ENCODE measurements at regions not wholly inside any gene's neighbourhood (a gene's known extent, or its start where the extent isn't known, plus 50 kb on each side); places are given as distances from the start of the nearest gene placed in this dataset.
"Not testable (repeated sequence)": the region's sequence is repeated elsewhere in the genome, so short reads cannot be mapped to it uniquely, and the experiment has no call there.

DNA sequence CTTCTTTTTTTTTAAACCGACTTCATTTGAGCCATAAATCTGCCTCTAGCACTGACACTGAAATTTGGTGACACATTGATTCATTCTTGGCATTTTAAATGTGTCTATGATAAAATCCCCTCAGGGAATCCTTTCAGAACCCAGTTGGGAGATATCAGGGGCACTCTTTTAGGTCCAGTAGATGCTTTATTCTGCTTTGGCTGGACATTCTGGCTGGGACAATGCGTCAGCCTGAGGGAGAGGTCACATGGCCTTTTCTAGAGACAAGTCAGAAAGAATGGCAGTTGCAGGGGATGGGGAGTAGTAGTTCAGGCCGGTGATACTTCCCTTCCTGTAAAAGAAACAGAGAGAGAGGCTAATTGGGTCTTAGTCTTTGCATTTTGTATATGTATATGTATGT lies 63.1 kb downstream of the TRIM43 start:
- H3K23ac ChIP-seq (ENCODE audit: low read length in 2 of 2); H2BK12ac ChIP-seq (ENCODE audit: low read length in 2 of 2); H2BK120ac ChIP-seq (ENCODE audit: low read depth, low read length); H3K27ac ChIP-seq (ENCODE audit: low read length, poor library complexity, severe bottlenecking); H3K4ac ChIP-seq (ENCODE audit: low read depth in 1 of 2, low read length in 2 of 2); H3K9ac ChIP-seq (ENCODE audit: low read length); H2AK5ac ChIP-seq (ENCODE audit: low read length, severe bottlenecking); H3K4me2 ChIP-seq (ENCODE audit: low read length, poor library complexity, severe bottlenecking); H4K91ac ChIP-seq (ENCODE audit: low read length); H3K14ac ChIP-seq (ENCODE audit: low read length in 2 of 2); H3K4me1 ChIP-seq (ENCODE audit: control insufficient read depth, insufficient read depth, low read depth, low read length); H3K79me1 ChIP-seq (replicated peaks; ENCODE audit: low read length, poor library complexity, severe bottlenecking); H3K4me3 ChIP-seq (ENCODE audit: insufficient read depth in 1 of 2, low read depth in 1 of 2, low read length in 2 of 2); H3K9me3 ChIP-seq (ENCODE audit: control insufficient read depth, low read length); DNase-seq; H4K8ac ChIP-seq (ENCODE audit: low read length); H2AFZ ChIP-seq (ENCODE audit: low read depth, low read length); H3K27me3 ChIP-seq (ENCODE audit: control insufficient read depth in 1 of 2, insufficient read depth in 1 of 2, low read length in 2 of 2); H2BK5ac ChIP-seq (ENCODE audit: low read depth, low read length, poor library complexity, severe bottlenecking); H2BK15ac ChIP-seq (ENCODE audit: low read depth, poor library complexity, severe bottlenecking); H3K18ac ChIP-seq (ENCODE audit: low read depth in 1 of 2, low read length in 2 of 2); H3K36me3 ChIP-seq (ENCODE audit: control insufficient read depth in 1 of 2, insufficient read depth in 2 of 2, low read depth in 1 of 2, low read length in 2 of 2): not testable (repeated sequence)
- no CpG with 5 or more reads among the region's 3 CpGs for WGBS

- H3K9me3 ChIP-seq (ENCODE audit: control insufficient read depth, low read length); H2BK5ac ChIP-seq (ENCODE audit: low read depth, low read length, poor library complexity, severe bottlenecking); DNase-seq; H4K8ac ChIP-seq (ENCODE audit: low read length); H3K27ac ChIP-seq (ENCODE audit: low read length, poor library complexity, severe bottlenecking); H3K4me3 ChIP-seq (ENCODE audit: insufficient read depth in 1 of 2, low read depth in 1 of 2, low read length in 2 of 2); H3K4ac ChIP-seq (ENCODE audit: low read depth in 1 of 2, low read length in 2 of 2); H2AFZ ChIP-seq (ENCODE audit: low read depth, low read length); H3K18ac ChIP-seq (ENCODE audit: low read depth in 1 of 2, low read length in 2 of 2); H3K79me1 ChIP-seq (replicated peaks; ENCODE audit: low read length, poor library complexity, severe bottlenecking); H4K91ac ChIP-seq (ENCODE audit: low read length); H3K36me3 ChIP-seq (ENCODE audit: control insufficient read depth in 1 of 2, insufficient read depth in 2 of 2, low read depth in 1 of 2, low read length in 2 of 2); H3K9ac ChIP-seq (ENCODE audit: low read length); H3K4me2 ChIP-seq (ENCODE audit: low read length, poor library complexity, severe bottlenecking); H2BK15ac ChIP-seq (ENCODE audit: low read depth, poor library complexity, severe bottlenecking); H2BK12ac ChIP-seq (ENCODE audit: low read length in 2 of 2); H2AK5ac ChIP-seq (ENCODE audit: low read length, severe bottlenecking); H3K4me1 ChIP-seq (ENCODE audit: control insufficient read depth, insufficient read depth, low read depth, low read length); H3K27me3 ChIP-seq (ENCODE audit: control insufficient read depth in 1 of 2, insufficient read depth in 1 of 2, low read length in 2 of 2); H3K14ac ChIP-seq (ENCODE audit: low read length in 2 of 2); H3K23ac ChIP-seq (ENCODE audit: low read length in 2 of 2); H2BK120ac ChIP-seq (ENCODE audit: low read depth, low read length): not testable (repeated sequence)
- WGBS: 9% methylated on average over 1 of the region's 1 CpG
Measured at GRCh38 chr2:95656553-95656952, 64.8 kb downstream of the TRIM43 start.

- H3K14ac ChIP-seq (ENCODE audit: low read length in 2 of 2); H3K36me3 ChIP-seq (ENCODE audit: control insufficient read depth in 1 of 2, insufficient read depth in 2 of 2, low read depth in 1 of 2, low read length in 2 of 2): not testable (repeated sequence)
Measured at GRCh38 chr2:95657937-95658336, 66.1 kb downstream of the TRIM43 start.

DNA sequence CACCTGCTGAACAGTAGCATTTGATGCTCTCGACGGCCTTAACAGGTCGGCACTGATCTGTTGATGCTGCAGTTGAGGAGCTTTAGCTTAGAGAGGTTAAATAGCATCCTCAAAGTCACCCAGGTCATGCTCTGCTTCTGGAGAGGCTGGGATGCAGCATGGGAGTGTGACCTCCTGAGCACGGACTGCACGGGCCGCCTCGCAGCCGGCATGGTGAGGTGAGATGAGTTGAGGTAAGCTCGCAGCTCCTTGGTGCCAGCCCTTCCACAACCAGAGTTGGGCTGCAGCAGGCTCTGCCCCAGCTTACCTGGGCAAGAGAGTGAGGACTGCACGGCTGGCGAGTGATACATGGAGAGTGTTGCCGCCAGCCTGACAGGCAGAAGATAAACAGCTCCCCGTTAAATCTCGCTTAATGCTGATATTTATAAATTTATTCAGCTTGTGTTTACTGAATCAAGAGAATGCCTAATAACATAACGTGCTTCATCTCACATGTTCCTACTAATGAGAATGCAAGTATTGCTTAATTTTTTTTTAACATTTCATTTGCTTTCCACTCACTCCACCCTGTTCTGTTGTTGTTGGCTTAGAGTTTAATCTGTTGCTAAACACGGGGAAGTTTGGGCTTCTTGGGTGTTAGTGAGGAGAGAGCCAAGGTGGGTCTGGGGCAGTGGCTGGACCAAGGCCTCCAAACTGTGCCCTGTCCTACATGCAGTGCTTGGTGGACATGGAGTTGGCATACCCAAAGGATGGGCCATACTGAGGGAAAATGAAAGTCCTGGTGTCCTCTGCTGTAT lies 69.2 kb downstream of the TRIM43 start:
- not testable (repeated sequence) for H3K4me2 ChIP-seq (ENCODE audit: low read length, poor library complexity, severe bottlenecking); H3K18ac ChIP-seq (ENCODE audit: low read depth in 1 of 2, low read length in 2 of 2); H3K4me3 ChIP-seq (ENCODE audit: insufficient read depth in 1 of 2, low read depth in 1 of 2, low read length in 2 of 2); H3K4ac ChIP-seq (ENCODE audit: low read depth in 1 of 2, low read length in 2 of 2); H3K9ac ChIP-seq (ENCODE audit: low read length); H3K23ac ChIP-seq (ENCODE audit: low read length in 2 of 2); H3K27ac ChIP-seq (ENCODE audit: low read length, poor library complexity, severe bottlenecking); H3K14ac ChIP-seq (ENCODE audit: low read length in 2 of 2); H3K36me3 ChIP-seq (ENCODE audit: control insufficient read depth in 1 of 2, insufficient read depth in 2 of 2, low read depth in 1 of 2, low read length in 2 of 2); H3K79me1 ChIP-seq (replicated peaks; ENCODE audit: low read length, poor library complexity, severe bottlenecking); H3K9me3 ChIP-seq (ENCODE audit: control insufficient read depth, low read length); H2BK120ac ChIP-seq (ENCODE audit: low read depth, low read length); H2BK12ac ChIP-seq (ENCODE audit: low read length in 2 of 2); DNase-seq; H2AFZ ChIP-seq (ENCODE audit: low read depth, low read length); H2AK5ac ChIP-seq (ENCODE audit: low read length, severe bottlenecking); H3K27me3 ChIP-seq (ENCODE audit: control insufficient read depth in 1 of 2, insufficient read depth in 1 of 2, low read length in 2 of 2); H4K8ac ChIP-seq (ENCODE audit: low read length); H2BK15ac ChIP-seq (ENCODE audit: low read depth, poor library complexity, severe bottlenecking); H2BK5ac ChIP-seq (ENCODE audit: low read depth, low read length, poor library complexity, severe bottlenecking); H4K91ac ChIP-seq (ENCODE audit: low read length); H3K4me1 ChIP-seq (ENCODE audit: control insufficient read depth, insufficient read depth, low read depth, low read length)
- WGBS: 83% methylated on average over 9 of the region's 16 CpGs

More at GRCh38 chr2:95657937-95658336, 66.1 kb downstream of the TRIM43 start:
- not testable (repeated sequence) for H3K9me3 ChIP-seq (ENCODE audit: control insufficient read depth, low read length); H3K27ac ChIP-seq (ENCODE audit: low read length, poor library complexity, severe bottlenecking); H3K23ac ChIP-seq (ENCODE audit: low read length in 2 of 2); H2BK5ac ChIP-seq (ENCODE audit: low read depth, low read length, poor library complexity, severe bottlenecking); H3K4me3 ChIP-seq (ENCODE audit: insufficient read depth in 1 of 2, low read depth in 1 of 2, low read length in 2 of 2); H4K8ac ChIP-seq (ENCODE audit: low read length); H3K4me1 ChIP-seq (ENCODE audit: control insufficient read depth, insufficient read depth, low read depth, low read length); H3K9ac ChIP-seq (ENCODE audit: low read length); H3K4me2 ChIP-seq (ENCODE audit: low read length, poor library complexity, severe bottlenecking); H2AK5ac ChIP-seq (ENCODE audit: low read length, severe bottlenecking); H2BK15ac ChIP-seq (ENCODE audit: low read depth, poor library complexity, severe bottlenecking); H3K27me3 ChIP-seq (ENCODE audit: control insufficient read depth in 1 of 2, insufficient read depth in 1 of 2, low read length in 2 of 2); H4K91ac ChIP-seq (ENCODE audit: low read length); H3K18ac ChIP-seq (ENCODE audit: low read depth in 1 of 2, low read length in 2 of 2); H3K79me1 ChIP-seq (replicated peaks; ENCODE audit: low read length, poor library complexity, severe bottlenecking); H2AFZ ChIP-seq (ENCODE audit: low read depth, low read length); H2BK120ac ChIP-seq (ENCODE audit: low read depth, low read length); H3K4ac ChIP-seq (ENCODE audit: low read depth in 1 of 2, low read length in 2 of 2); H2BK12ac ChIP-seq (ENCODE audit: low read length in 2 of 2); DNase-seq
- WGBS: 89% methylated on average over 3 of the region's 3 CpGs
